ENCODE measurements at regions not wholly inside any gene's neighbourhood (a gene's known extent, or its start where the extent isn't known, plus 50 kb on each side); places are given as distances from the start of the nearest gene placed in this dataset.

- H3K4me3 Mint-ChIP-seq, result peak overlapping the region in 1 of 5 donors; percentile 39
- peaks cover 13 to 24% (median 14%) of the 10 kb centered on the region in 3 donors for H3K27me3 Mint-ChIP-seq (ENCODE audit: low read depth in 3 of 3)
- H3K27ac Mint-ChIP-seq, result no peak overlapping the region
- no peaks in the 10 kb centered on the region for H3K9me3 Mint-ChIP-seq
- no peak for DNase-seq
- no peaks in the 10 kb centered on the region for H3K36me3 Mint-ChIP-seq
- H3K4me1 Mint-ChIP-seq, result peaks cover 9 to 13% of the 10 kb centered on the region in 2 donors
Measured at GRCh38 chr13:110798081-110798994, 84.8 kb downstream of the ING1 start.

GRCh38 chr13:110799246-110800236 is 86.0 kb downstream of the ING1 start:
- H3K36me3 Mint-ChIP-seq, result no peaks in the 10 kb centered on the region
- H3K27ac Mint-ChIP-seq, result no peak overlapping the region
- H3K27me3 Mint-ChIP-seq (ENCODE audit: low read depth in 3 of 3), result peaks cover 13 to 27% (median 14%) of the 10 kb centered on the region in 3 donors
- DNase-seq, result no peak
- no peaks in the 10 kb centered on the region for H3K9me3 Mint-ChIP-seq
- peaks cover 9 to 13% of the 10 kb centered on the region in 2 donors for H3K4me1 Mint-ChIP-seq
- peak overlapping the region in 2 of 5 donors; percentile 19 to 57 for H3K4me3 Mint-ChIP-seq

GRCh38 chr13:110801044-110801443 is 87.5 kb downstream of the ING1 start:
- peak in 2 of 3 donors; percentile 11 to 30 for DNase-seq
- Mint-ChIP-seq H3K9me3 (no peaks in the 10 kb centered on the region), H3K4me1 (peaks cover 9 to 13% of the 10 kb centered on the region in 2 donors), H3K27me3 (ENCODE audit: low read depth in 3 of 3) (peaks cover 9 to 27% (median 14%) of the 10 kb centered on the region in 3 donors), H3K4me3 (no peak overlapping the region), H3K27ac (no peak overlapping the region), H3K36me3 (no peaks in the 10 kb centered on the region)

GRCh38 chr13:110802260-110802659 is 88.8 kb downstream of the ING1 start:
- peaks cover 9 to 13% of the 10 kb centered on the region in 2 donors for H3K4me1 Mint-ChIP-seq
- DNase-seq, result no peak
- H3K27me3 Mint-ChIP-seq (ENCODE audit: low read depth in 3 of 3), result peaks cover 5 to 24% (median 15%) of the 10 kb centered on the region in 3 donors
- H3K4me3 Mint-ChIP-seq, result no peak overlapping the region
- no peaks in the 10 kb centered on the region for H3K36me3 Mint-ChIP-seq
- no peak overlapping the region for H3K27ac Mint-ChIP-seq
- peaks cover 0 to 2% (median 0%) of the 10 kb centered on the region in 6 donors for H3K9me3 Mint-ChIP-seq

- DNase-seq, result no peak
- no peaks in the 10 kb centered on the region for H3K36me3 Mint-ChIP-seq
- no peak overlapping the region for H3K27ac Mint-ChIP-seq
- H3K4me3 Mint-ChIP-seq, result no peak overlapping the region
- H3K4me1 Mint-ChIP-seq, result peaks cover 0 to 1% of the 10 kb centered on the region in 2 donors
- peaks cover 2 to 10% (median 9%) of the 10 kb centered on the region in 3 donors for H3K27me3 Mint-ChIP-seq (ENCODE audit: low read depth in 3 of 3)
- H3K9me3 Mint-ChIP-seq, result peaks cover 0 to 3% (median 0%) of the 10 kb centered on the region in 6 donors
Measured at GRCh38 chr13:110806636-110807035, 93.1 kb downstream of the ING1 start.

GRCh38 chr13:110807546-110807945 is 94.0 kb downstream of the ING1 start:
- H3K27ac Mint-ChIP-seq, result no peak overlapping the region
- DNase-seq, result no peak
- peaks cover 5 to 15% (median 13%) of the 10 kb centered on the region in 3 donors for H3K27me3 Mint-ChIP-seq (ENCODE audit: low read depth in 3 of 3)
- H3K36me3 Mint-ChIP-seq, result no peaks in the 10 kb centered on the region
- H3K4me3 Mint-ChIP-seq, result no peak overlapping the region
- peaks cover 5 to 9% of the 10 kb centered on the region in 2 donors for H3K4me1 Mint-ChIP-seq
- peaks cover 0 to 3% (median 0%) of the 10 kb centered on the region in 6 donors for H3K9me3 Mint-ChIP-seq

- no peak for DNase-seq
- Mint-ChIP-seq H3K4me1 (peaks cover 6 to 10% of the 10 kb centered on the region in 2 donors), H3K4me3 (no peak overlapping the region), H3K27me3 (ENCODE audit: low read depth in 3 of 3) (peaks cover 5 to 15% (median 10%) of the 10 kb centered on the region in 3 donors), H3K36me3 (no peaks in the 10 kb centered on the region), H3K27ac (no peak overlapping the region), H3K9me3 (peaks cover 0 to 3% (median 0%) of the 10 kb centered on the region in 6 donors)
Measured at GRCh38 chr13:110808138-110808537, 94.6 kb downstream of the ING1 start.

GRCh38 chr13:110809871-110810486 is 96.5 kb downstream of the ING1 start:
- no peaks in the 10 kb centered on the region for H3K36me3 Mint-ChIP-seq
- no peak for DNase-seq

GRCh38 chr13:110811008-110811720 is 97.7 kb downstream of the ING1 start:
- H3K4me3 Mint-ChIP-seq, result no peak overlapping the region
- peaks cover 6 to 10% of the 10 kb centered on the region in 2 donors for H3K4me1 Mint-ChIP-seq
- DNase-seq, result no peak
- H3K27me3 Mint-ChIP-seq (ENCODE audit: low read depth in 3 of 3), result peaks cover 10 to 14% (median 11%) of the 10 kb centered on the region in 3 donors
- peaks cover 0 to 3% (median 0%) of the 10 kb centered on the region in 6 donors for H3K9me3 Mint-ChIP-seq
- no peak overlapping the region for H3K27ac Mint-ChIP-seq
- no peaks in the 10 kb centered on the region for H3K36me3 Mint-ChIP-seq

More at GRCh38 chr13:110809871-110810486, 96.5 kb downstream of the ING1 start:
- Mint-ChIP-seq H3K27me3 (ENCODE audit: low read depth in 3 of 3) (peaks cover 8 to 12% (median 10%) of the 10 kb centered on the region in 3 donors), H3K27ac (no peak overlapping the region), H3K4me1 (peaks cover 6 to 10% of the 10 kb centered on the region in 2 donors), H3K9me3 (peaks cover 0 to 3% (median 0%) of the 10 kb centered on the region in 6 donors), H3K4me3 (no peak overlapping the region)

- H3K27me3 Mint-ChIP-seq (ENCODE audit: low read depth in 3 of 3), result peaks cover 11 to 15% (median 14%) of the 10 kb centered on the region in 3 donors
Measured at GRCh38 chr13:110811771-110812120, 98.2 kb downstream of the ING1 start.

GRCh38 chr13:110812121-110812868 is 98.8 kb downstream of the ING1 start:
- Mint-ChIP-seq H3K27me3 (ENCODE audit: low read depth in 3 of 3) (peaks cover 11 to 14% (median 13%) of the 10 kb centered on the region in 3 donors), H3K27ac (no peak overlapping the region)

More at GRCh38 chr13:110811771-110812120, 98.2 kb downstream of the ING1 start:
- peak overlapping the region in 2 of 5 donors; percentile 27 to 40 for H3K4me3 Mint-ChIP-seq
- H3K27ac Mint-ChIP-seq, result no peak overlapping the region
- peaks cover 0 to 2% (median 0%) of the 10 kb centered on the region in 6 donors for H3K9me3 Mint-ChIP-seq
- peaks cover 6 to 10% of the 10 kb centered on the region in 2 donors for H3K4me1 Mint-ChIP-seq
- no peak for DNase-seq
- no peaks in the 10 kb centered on the region for H3K36me3 Mint-ChIP-seq

More at GRCh38 chr13:110812121-110812868, 98.8 kb downstream of the ING1 start:
- no peaks in the 10 kb centered on the region for H3K36me3 Mint-ChIP-seq
- H3K4me1 Mint-ChIP-seq, result peaks cover 6 to 10% of the 10 kb centered on the region in 2 donors
- peaks cover 0 to 2% (median 0%) of the 10 kb centered on the region in 6 donors for H3K9me3 Mint-ChIP-seq
- DNase-seq, result no peak
- peak overlapping the region in 4 of 5 donors; percentile 40 to 74 (median 53) for H3K4me3 Mint-ChIP-seq
